ENCODE measurements at regions not wholly inside any gene's neighbourhood (a gene's known extent, or its start where the extent isn't known, plus 50 kb on each side); places are given as distances from the start of the nearest gene placed in this dataset.
"Not testable (repeated sequence)": the region's sequence is repeated elsewhere in the genome, so short reads cannot be mapped to it uniquely, and the experiment has no call there.

GRCh38 chr13:22940090-22940710, 240.6 kb upstream of the SGCG start:
- TF ChIP-seq CTCF (IDR thresholded peaks at IDR 0.05; ENCODE audit: low read length, missing control alignments): no peak
- H3K4me3 ChIP-seq (replicated peaks; ENCODE audit: low read depth, low read length): no peak overlapping the region
- no peak for DNase-seq (ENCODE audit: low read depth)

GRCh38 chr13:22940736-22941135, 240.0 kb upstream of the SGCG start:
- H3K4me3 ChIP-seq (replicated peaks; ENCODE audit: low read depth, low read length): no peak overlapping the region
- no peak for TF ChIP-seq CTCF (IDR thresholded peaks at IDR 0.05; ENCODE audit: low read length, missing control alignments)
- DNase-seq (ENCODE audit: low read depth): no peak

GRCh38 chr13:22941495-22941894, 239.3 kb upstream of the SGCG start:
- DNase-seq (ENCODE audit: low read depth); H3K4me3 ChIP-seq (replicated peaks; ENCODE audit: low read depth, low read length): not testable (repeated sequence)

GRCh38 chr13:22942831-22943230, 237.9 kb upstream of the SGCG start:
- H3K4me3 ChIP-seq (replicated peaks; ENCODE audit: low read depth, low read length); DNase-seq (ENCODE audit: low read depth): not testable (repeated sequence)

- TF ChIP-seq CTCF (IDR thresholded peaks at IDR 0.05; ENCODE audit: low read length, missing control alignments): no peak
- no peak for DNase-seq (ENCODE audit: low read depth)
- H3K4me3 ChIP-seq (replicated peaks; ENCODE audit: low read depth, low read length): no peak overlapping the region
Observed at GRCh38 chr13:22944378-22944777, 236.4 kb upstream of the SGCG start.

GRCh38 chr13:22945321-22946226, 235.2 kb upstream of the SGCG start:
- H3K4me3 ChIP-seq (replicated peaks; ENCODE audit: low read depth, low read length): no peak overlapping the region
- TF ChIP-seq CTCF (IDR thresholded peaks at IDR 0.05; ENCODE audit: low read length, missing control alignments): no peak
- DNase-seq (ENCODE audit: low read depth): no peak

GRCh38 chr13:22948421-22948820, 232.4 kb upstream of the SGCG start:
- DNase-seq (ENCODE audit: low read depth): no peak
- no peak for TF ChIP-seq CTCF (IDR thresholded peaks at IDR 0.05; ENCODE audit: low read length, missing control alignments)
- no peak overlapping the region for H3K4me3 ChIP-seq (replicated peaks; ENCODE audit: low read depth, low read length)

GRCh38 chr13:22952018-22952417, 228.8 kb upstream of the SGCG start:
- DNase-seq (ENCODE audit: low read depth); H3K4me3 ChIP-seq (replicated peaks; ENCODE audit: low read depth, low read length): not testable (repeated sequence)

GRCh38 chr13:22955147-22955546, 225.6 kb upstream of the SGCG start:
- not testable (repeated sequence) for DNase-seq (ENCODE audit: low read depth); H3K4me3 ChIP-seq (replicated peaks; ENCODE audit: low read depth, low read length)

GRCh38 chr13:22956456-22957115, 224.2 kb upstream of the SGCG start:
- H3K4me3 ChIP-seq (replicated peaks; ENCODE audit: low read depth, low read length); DNase-seq (ENCODE audit: low read depth): not testable (repeated sequence)

- DNase-seq (ENCODE audit: low read depth); H3K4me3 ChIP-seq (replicated peaks; ENCODE audit: low read depth, low read length): not testable (repeated sequence)
Observed at GRCh38 chr13:22959859-22960258, 220.9 kb upstream of the SGCG start.
